ENCODE measurements at regions not wholly inside any gene's neighbourhood (a gene's known extent, or its start where the extent isn't known, plus 50 kb on each side); places are given as distances from the start of the nearest gene placed in this dataset.

DNA sequence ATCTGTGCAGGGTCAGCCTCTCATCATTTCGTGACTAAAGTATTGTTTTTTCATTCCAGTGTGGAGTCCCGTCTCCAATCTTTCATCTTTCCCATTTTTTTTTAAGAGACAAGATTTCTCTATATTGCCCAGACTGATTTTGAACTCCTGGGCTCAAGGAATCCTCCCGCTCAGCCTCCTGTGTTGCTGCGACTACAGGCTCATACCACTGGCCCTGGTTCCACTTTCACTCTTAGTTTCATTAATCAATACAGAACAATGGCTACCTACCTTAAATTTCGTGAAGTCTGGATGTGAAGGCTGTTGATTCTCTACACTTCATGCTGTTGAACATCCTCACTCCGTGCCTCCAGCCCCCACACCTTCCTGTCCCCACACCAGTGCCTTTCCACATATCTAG lies 97.7 kb upstream of the GREM2 start (continued):
- TF ChIP-seq, protein P1, sequence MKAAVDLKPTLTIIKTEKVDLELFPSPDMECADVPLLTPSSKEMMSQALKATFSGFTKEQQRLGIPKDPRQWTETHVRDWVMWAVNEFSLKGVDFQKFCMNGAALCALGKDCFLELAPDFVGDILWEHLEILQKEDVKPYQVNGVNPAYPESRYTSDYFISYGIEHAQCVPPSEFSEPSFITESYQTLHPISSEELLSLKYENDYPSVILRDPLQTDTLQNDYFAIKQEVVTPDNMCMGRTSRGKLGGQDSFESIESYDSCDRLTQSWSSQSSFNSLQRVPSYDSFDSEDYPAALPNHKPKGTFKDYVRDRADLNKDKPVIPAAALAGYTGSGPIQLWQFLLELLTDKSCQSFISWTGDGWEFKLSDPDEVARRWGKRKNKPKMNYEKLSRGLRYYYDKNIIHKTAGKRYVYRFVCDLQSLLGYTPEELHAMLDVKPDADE (IDR thresholded peaks at IDR 0.05): no peak

DNA sequence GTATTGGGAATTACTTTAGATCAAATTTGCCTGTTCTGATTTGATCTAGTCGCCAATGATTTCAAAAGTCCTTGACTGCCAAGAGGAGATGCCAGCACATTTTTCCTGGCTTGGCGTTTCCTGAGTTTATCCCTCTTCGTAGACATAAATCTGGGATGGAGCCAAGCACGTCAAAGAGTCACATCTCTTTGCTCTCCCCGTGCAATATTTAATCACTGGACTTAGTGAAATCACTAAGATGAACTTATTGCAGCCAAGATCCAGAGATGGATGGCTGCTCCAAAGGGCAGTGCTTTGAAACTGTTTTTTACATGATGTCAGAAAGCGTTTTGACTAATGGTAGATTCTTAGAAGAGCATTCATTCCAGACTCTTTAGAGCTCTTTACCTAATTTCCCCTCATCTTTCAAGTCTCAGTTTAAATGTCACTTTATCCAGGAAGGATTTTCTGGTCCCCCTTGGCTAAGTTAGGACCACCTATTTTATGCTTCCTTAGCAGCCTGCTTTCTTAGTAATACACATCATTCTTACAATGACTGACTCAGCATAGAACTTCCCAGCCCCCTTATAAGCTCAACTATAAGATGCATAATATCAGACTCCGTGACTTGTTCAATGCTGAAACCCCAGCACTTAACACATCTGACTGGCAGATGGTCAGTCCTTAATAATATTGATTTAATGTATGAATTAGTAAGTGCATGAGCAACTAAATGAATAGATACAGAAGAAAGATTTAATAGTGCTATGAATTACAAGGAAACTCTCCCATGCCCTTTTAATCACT lies 94.4 kb upstream of the GREM2 start:
- H3K4me1 Mint-ChIP-seq: no peaks in the 10 kb centered on the region
- H3K27me3 Mint-ChIP-seq (ENCODE audit: insufficient read depth, low read depth, poor library complexity): peaks cover 2% of the 10 kb centered on the region
- H3K4me3 ChIP-seq: no peak overlapping the region
- no peaks in the 10 kb centered on the region for H3K9me2 ChIP-seq (ENCODE audit: insufficient read depth)
- no peaks in the 10 kb centered on the region for H3K9me3 Mint-ChIP-seq
- no peak overlapping the region for H2AFZ ChIP-seq
- no peaks in the 10 kb centered on the region for H3K36me3 ChIP-seq (ENCODE audit: insufficient read depth)
- no peak overlapping the region for H3K4me3 Mint-ChIP-seq
- no peaks in the 10 kb centered on the region for H3K4me1 ChIP-seq (ENCODE audit: insufficient read depth)
- no peak overlapping the region for H3K27ac ChIP-seq (ENCODE audit: low read depth)
- H3K79me2 ChIP-seq (replicated peaks; ENCODE audit: insufficient read depth): no peaks in the 10 kb centered on the region
- H3K27ac Mint-ChIP-seq: no peak overlapping the region
- H3F3A ChIP-seq (replicated peaks; ENCODE audit: low read depth): no peaks in the 10 kb centered on the region
- no peaks in the 10 kb centered on the region for H4K20me1 ChIP-seq (replicated peaks; ENCODE audit: insufficient read depth)
- H3K27me3 ChIP-seq (ENCODE audit: insufficient read depth): no peaks in the 10 kb centered on the region
- no peaks in the 10 kb centered on the region for H3K36me3 Mint-ChIP-seq (ENCODE audit: low read depth)
- H3K4me2 ChIP-seq: no peak overlapping the region
- DNase-seq (ENCODE audit: low spot score) (no peak), ATAC-seq (no peak)
- TF ChIP-seq POLR2AphosphoS5 (IDR thresholded peaks at IDR 0.05; ENCODE audit: low read depth) (no peak), EZH2 (IDR thresholded peaks at IDR 0.05; ENCODE audit: low read depth, unreplicated experiment) (no peak), JUNB (IDR thresholded peaks at IDR 0.05; ENCODE audit: unreplicated experiment) (no peak), ZNF114 (CRISPR knock-in tag; IDR thresholded peaks at IDR 0.05) (no peak), NANOG (IDR thresholded peaks at IDR 0.05; ENCODE audit: borderline replicate concordance) (no peak), ZNF462 (CRISPR knock-in tag; IDR thresholded peaks at IDR 0.05) (no peak), CREB1 (CRISPR knock-in tag; IDR thresholded peaks at IDR 0.05; ENCODE audit: low read depth) (no peak), EZH2phosphoT487 (IDR thresholded peaks at IDR 0.05; ENCODE audit: unreplicated experiment) (no peak), ZNF331 (CRISPR knock-in tag; IDR thresholded peaks at IDR 0.05; ENCODE audit: low read depth) (no peak), STAT1 (IDR thresholded peaks at IDR 0.05; ENCODE audit: unreplicated experiment) (no peak)
- TF ChIP-seq, protein P2, sequence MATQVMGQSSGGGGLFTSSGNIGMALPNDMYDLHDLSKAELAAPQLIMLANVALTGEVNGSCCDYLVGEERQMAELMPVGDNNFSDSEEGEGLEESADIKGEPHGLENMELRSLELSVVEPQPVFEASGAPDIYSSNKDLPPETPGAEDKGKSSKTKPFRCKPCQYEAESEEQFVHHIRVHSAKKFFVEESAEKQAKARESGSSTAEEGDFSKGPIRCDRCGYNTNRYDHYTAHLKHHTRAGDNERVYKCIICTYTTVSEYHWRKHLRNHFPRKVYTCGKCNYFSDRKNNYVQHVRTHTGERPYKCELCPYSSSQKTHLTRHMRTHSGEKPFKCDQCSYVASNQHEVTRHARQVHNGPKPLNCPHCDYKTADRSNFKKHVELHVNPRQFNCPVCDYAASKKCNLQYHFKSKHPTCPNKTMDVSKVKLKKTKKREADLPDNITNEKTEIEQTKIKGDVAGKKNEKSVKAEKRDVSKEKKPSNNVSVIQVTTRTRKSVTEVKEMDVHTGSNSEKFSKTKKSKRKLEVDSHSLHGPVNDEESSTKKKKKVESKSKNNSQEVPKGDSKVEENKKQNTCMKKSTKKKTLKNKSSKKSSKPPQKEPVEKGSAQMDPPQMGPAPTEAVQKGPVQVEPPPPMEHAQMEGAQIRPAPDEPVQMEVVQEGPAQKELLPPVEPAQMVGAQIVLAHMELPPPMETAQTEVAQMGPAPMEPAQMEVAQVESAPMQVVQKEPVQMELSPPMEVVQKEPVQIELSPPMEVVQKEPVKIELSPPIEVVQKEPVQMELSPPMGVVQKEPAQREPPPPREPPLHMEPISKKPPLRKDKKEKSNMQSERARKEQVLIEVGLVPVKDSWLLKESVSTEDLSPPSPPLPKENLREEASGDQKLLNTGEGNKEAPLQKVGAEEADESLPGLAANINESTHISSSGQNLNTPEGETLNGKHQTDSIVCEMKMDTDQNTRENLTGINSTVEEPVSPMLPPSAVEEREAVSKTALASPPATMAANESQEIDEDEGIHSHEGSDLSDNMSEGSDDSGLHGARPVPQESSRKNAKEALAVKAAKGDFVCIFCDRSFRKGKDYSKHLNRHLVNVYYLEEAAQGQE (IDR thresholded peaks at IDR 0.05; ENCODE audit: unreplicated experiment): no peak
- TF ChIP-seq, protein P3, sequence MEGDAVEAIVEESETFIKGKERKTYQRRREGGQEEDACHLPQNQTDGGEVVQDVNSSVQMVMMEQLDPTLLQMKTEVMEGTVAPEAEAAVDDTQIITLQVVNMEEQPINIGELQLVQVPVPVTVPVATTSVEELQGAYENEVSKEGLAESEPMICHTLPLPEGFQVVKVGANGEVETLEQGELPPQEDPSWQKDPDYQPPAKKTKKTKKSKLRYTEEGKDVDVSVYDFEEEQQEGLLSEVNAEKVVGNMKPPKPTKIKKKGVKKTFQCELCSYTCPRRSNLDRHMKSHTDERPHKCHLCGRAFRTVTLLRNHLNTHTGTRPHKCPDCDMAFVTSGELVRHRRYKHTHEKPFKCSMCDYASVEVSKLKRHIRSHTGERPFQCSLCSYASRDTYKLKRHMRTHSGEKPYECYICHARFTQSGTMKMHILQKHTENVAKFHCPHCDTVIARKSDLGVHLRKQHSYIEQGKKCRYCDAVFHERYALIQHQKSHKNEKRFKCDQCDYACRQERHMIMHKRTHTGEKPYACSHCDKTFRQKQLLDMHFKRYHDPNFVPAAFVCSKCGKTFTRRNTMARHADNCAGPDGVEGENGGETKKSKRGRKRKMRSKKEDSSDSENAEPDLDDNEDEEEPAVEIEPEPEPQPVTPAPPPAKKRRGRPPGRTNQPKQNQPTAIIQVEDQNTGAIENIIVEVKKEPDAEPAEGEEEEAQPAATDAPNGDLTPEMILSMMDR (conservative IDR thresholded peaks at IDR 0.05; ENCODE audit: low read depth in 2 of 2): no peak
